Activated gamma-delta T cell treated with Interleukin-2 at 50 U/mL for 16 hours (primary cell): ENCODE measurements at regions not wholly inside any gene's neighbourhood (a gene's known extent, or its start where the extent isn't known, plus 50 kb on each side); places are given as distances from the start of the nearest gene placed in this dataset.
"Not testable (repeated sequence)": the region's sequence is repeated elsewhere in the genome, so short reads cannot be mapped to it uniquely, and the experiment has no call there.

Experiments
- DNase-seq: peaks from one replicate; pipeline ENCODE4 v3.0.0-alpha.2; 2020

GRCh38 chr1:193402977-193403376 lies 216.6 kb upstream of the B3GALT2 start:
- DNase-seq, result no peak

- no peak for DNase-seq
Observed at GRCh38 chr1:193402037-193402436, 215.6 kb upstream of the B3GALT2 start.

GRCh38 chr1:193394336-193394735 lies 207.9 kb upstream of the B3GALT2 start:
- DNase-seq, result no peak

GRCh38 chr1:193392686-193393085 lies 206.3 kb upstream of the B3GALT2 start:
- no peak for DNase-seq

- DNase-seq, result no peak
Observed at GRCh38 chr1:193388683-193389082, 202.3 kb upstream of the B3GALT2 start.

- DNase-seq, result no peak
Observed at GRCh38 chr1:193388165-193388564, 201.8 kb upstream of the B3GALT2 start.

- no peak for DNase-seq
Observed at GRCh38 chr1:193387406-193387805, 201.0 kb upstream of the B3GALT2 start.

- not testable (repeated sequence) for DNase-seq
Observed at GRCh38 chr1:193378451-193378850, 192.0 kb upstream of the B3GALT2 start.

GRCh38 chr1:193377472-193377871 lies 191.1 kb upstream of the B3GALT2 start:
- DNase-seq, result no peak

- no peak for DNase-seq
Observed at GRCh38 chr1:193372553-193372952, 186.1 kb upstream of the B3GALT2 start.

GRCh38 chr1:193368302-193368701 lies 181.9 kb upstream of the B3GALT2 start:
- no peak for DNase-seq

GRCh38 chr1:193367863-193368262 lies 181.4 kb upstream of the B3GALT2 start:
- no peak for DNase-seq

GRCh38 chr1:193366764-193367507 lies 180.5 kb upstream of the B3GALT2 start:
- DNase-seq, result no peak

- DNase-seq, result no peak
Observed at GRCh38 chr1:193365966-193366365, 179.6 kb upstream of the B3GALT2 start.

GRCh38 chr1:193359631-193360030 lies 173.2 kb upstream of the B3GALT2 start:
- DNase-seq, result no peak

- DNase-seq, result no peak
Observed at GRCh38 chr1:193358419-193358818, 172.0 kb upstream of the B3GALT2 start.

GRCh38 chr1:193356249-193356648 lies 169.8 kb upstream of the B3GALT2 start:
- DNase-seq, result no peak

- DNase-seq, result no peak
Observed at GRCh38 chr1:193355626-193356025, 169.2 kb upstream of the B3GALT2 start.

- DNase-seq, result no peak
Observed at GRCh38 chr1:193355178-193355577, 168.8 kb upstream of the B3GALT2 start.

GRCh38 chr1:193348769-193349535 lies 162.5 kb upstream of the B3GALT2 start:
- no peak for DNase-seq

GRCh38 chr1:193348091-193348768 lies 161.8 kb upstream of the B3GALT2 start:
- no peak for DNase-seq

- DNase-seq, result no peak
Observed at GRCh38 chr1:193346085-193346484, 159.7 kb upstream of the B3GALT2 start.

GRCh38 chr1:193342811-193343210 lies 156.4 kb upstream of the B3GALT2 start:
- DNase-seq, result no peak

GRCh38 chr1:193340331-193340730 lies 153.9 kb upstream of the B3GALT2 start:
- no peak for DNase-seq
